ENCODE measurements at regions not wholly inside any gene's neighbourhood (a gene's known extent, or its start where the extent isn't known, plus 50 kb on each side); places are given as distances from the start of the nearest gene placed in this dataset.

DNA sequence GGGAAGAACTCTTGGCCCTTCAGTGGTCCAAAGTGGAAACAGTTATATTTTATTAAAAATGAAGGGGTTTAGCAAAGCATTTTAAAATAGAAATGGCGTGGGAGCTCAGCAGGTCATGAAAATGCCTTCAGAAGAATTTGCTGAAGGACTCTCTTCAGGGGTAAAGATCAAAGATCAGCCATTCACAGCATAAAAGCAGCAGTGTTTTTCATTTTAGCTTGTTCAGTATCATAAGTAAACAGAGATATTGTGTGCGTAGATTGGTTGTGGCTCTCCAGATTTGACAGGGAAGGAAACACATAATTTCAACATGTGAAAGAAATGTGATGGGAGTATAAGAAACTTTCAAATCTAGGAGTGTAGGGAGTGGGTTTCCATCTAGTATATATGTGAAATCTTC lies 519.2 kb upstream of the MAP3K7 start:
- Histone ChIP-seq H3K79me2 (ENCODE audit: low read length) (no peaks in the 10 kb centered on the region), H3K9me3 (replicated peaks; ENCODE audit: insufficient read depth, low read length) (no peaks in the 10 kb centered on the region), H3F3A (ENCODE audit: insufficient read depth, low read length) (no peaks in the 10 kb centered on the region), H3K9me2 (replicated peaks; ENCODE audit: insufficient read depth, low read length) (no peaks in the 10 kb centered on the region), H3K27me3 (replicated peaks; ENCODE audit: insufficient read depth, low read length) (no peaks in the 10 kb centered on the region), H3K9ac (ENCODE audit: low read length) (no peak overlapping the region), H3K4me2 (ENCODE audit: low read depth, low read length) (no peak overlapping the region), H3K36me3 (replicated peaks; ENCODE audit: insufficient read depth, low read length) (no peaks in the 10 kb centered on the region), H4K20me1 (ENCODE audit: insufficient read depth, low read length) (no peaks in the 10 kb centered on the region), H2AFZ (ENCODE audit: low read length) (no peak overlapping the region), H3K27ac (ENCODE audit: low read length) (no peak overlapping the region), H3K4me1 (ENCODE audit: low read length) (no peaks in the 10 kb centered on the region), H3K4me3 (ENCODE audit: low read length) (no peak overlapping the region)
- no peak for TF ChIP-seq EZH2phosphoT487 (IDR thresholded peaks at IDR 0.05; ENCODE audit: low read length)
- TF ChIP-seq, protein P1, sequence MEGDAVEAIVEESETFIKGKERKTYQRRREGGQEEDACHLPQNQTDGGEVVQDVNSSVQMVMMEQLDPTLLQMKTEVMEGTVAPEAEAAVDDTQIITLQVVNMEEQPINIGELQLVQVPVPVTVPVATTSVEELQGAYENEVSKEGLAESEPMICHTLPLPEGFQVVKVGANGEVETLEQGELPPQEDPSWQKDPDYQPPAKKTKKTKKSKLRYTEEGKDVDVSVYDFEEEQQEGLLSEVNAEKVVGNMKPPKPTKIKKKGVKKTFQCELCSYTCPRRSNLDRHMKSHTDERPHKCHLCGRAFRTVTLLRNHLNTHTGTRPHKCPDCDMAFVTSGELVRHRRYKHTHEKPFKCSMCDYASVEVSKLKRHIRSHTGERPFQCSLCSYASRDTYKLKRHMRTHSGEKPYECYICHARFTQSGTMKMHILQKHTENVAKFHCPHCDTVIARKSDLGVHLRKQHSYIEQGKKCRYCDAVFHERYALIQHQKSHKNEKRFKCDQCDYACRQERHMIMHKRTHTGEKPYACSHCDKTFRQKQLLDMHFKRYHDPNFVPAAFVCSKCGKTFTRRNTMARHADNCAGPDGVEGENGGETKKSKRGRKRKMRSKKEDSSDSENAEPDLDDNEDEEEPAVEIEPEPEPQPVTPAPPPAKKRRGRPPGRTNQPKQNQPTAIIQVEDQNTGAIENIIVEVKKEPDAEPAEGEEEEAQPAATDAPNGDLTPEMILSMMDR (IDR thresholded peaks at IDR 0.05; ENCODE audit: low read length): no peak
- no peak for TF ChIP-seq EZH2 (optimal IDR thresholded peaks at IDR 0.05; ENCODE audit: low read depth, low read length)
- no peak for DNase-seq

DNA sequence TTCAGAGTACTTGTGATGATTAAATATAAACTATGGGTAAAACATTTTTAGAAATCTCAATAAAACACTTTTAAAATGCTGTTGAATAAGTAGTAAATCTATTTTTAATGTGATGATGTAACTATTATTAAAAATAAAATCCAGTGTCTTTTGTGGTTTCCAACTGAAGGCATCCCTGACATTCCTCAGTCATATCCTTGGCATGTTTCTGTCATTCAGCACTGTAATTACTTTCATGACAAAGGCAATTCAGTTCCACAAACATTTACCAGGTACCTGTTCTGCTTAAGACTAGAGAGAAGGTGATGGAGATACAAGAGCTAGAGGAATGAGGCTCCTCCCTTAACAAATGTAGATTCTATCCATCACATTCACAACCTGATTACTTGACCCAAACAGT lies 518.7 kb upstream of the MAP3K7 start:
- no peak overlapping the region for H2AFZ ChIP-seq (ENCODE audit: low read length)
- H3K4me2 ChIP-seq (ENCODE audit: low read depth, low read length): no peak overlapping the region
- no peaks in the 10 kb centered on the region for H4K20me1 ChIP-seq (ENCODE audit: insufficient read depth, low read length)
- no peaks in the 10 kb centered on the region for H3K79me2 ChIP-seq (ENCODE audit: low read length)
- no peak overlapping the region for H3K4me3 ChIP-seq (ENCODE audit: low read length)
- no peaks in the 10 kb centered on the region for H3K36me3 ChIP-seq (replicated peaks; ENCODE audit: insufficient read depth, low read length)
- H3F3A ChIP-seq (ENCODE audit: insufficient read depth, low read length): no peaks in the 10 kb centered on the region
- H3K9ac ChIP-seq (ENCODE audit: low read length): no peak overlapping the region
- H3K9me3 ChIP-seq (replicated peaks; ENCODE audit: insufficient read depth, low read length): no peaks in the 10 kb centered on the region
- TF ChIP-seq EZH2phosphoT487 (IDR thresholded peaks at IDR 0.05; ENCODE audit: low read length) (no peak), EZH2 (optimal IDR thresholded peaks at IDR 0.05; ENCODE audit: low read depth, low read length) (no peak)
- TF ChIP-seq, protein P1 (IDR thresholded peaks at IDR 0.05; ENCODE audit: low read length): no peak
- no peaks in the 10 kb centered on the region for H3K27me3 ChIP-seq (replicated peaks; ENCODE audit: insufficient read depth, low read length)
- H3K27ac ChIP-seq (ENCODE audit: low read length): no peak overlapping the region
- no peak for DNase-seq
- no peaks in the 10 kb centered on the region for H3K9me2 ChIP-seq (replicated peaks; ENCODE audit: insufficient read depth, low read length)
- no peaks in the 10 kb centered on the region for H3K4me1 ChIP-seq (ENCODE audit: low read length)

DNA sequence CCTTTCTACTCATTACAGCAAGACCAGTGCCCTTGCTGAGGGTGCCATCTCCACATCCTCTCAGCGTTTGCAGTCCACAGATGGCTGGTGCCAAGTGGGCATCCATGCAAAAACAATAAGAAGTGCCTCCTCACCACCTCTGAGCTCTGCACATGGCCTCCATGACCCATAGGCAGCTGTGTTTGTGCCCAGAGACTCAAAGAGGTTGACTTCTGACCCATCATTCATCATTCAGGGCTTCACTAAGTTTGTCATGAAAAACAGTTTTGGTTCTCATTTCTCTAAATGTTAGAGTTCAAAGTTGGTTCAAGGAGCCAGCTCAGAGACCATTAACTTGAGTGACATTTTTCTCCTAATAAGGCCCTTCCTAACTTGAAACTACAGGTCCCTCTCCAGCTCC lies 512.6 kb upstream of the MAP3K7 start:
- Histone ChIP-seq H3K9me3 (replicated peaks; ENCODE audit: insufficient read depth, low read length) (no peaks in the 10 kb centered on the region), H3K9ac (ENCODE audit: low read length) (no peak overlapping the region), H3K4me1 (ENCODE audit: low read length) (no peaks in the 10 kb centered on the region), H3K9me2 (replicated peaks; ENCODE audit: insufficient read depth, low read length) (no peaks in the 10 kb centered on the region), H3K4me3 (ENCODE audit: low read length) (no peak overlapping the region), H4K20me1 (ENCODE audit: insufficient read depth, low read length) (no peaks in the 10 kb centered on the region), H3K27ac (ENCODE audit: low read length) (no peak overlapping the region), H2AFZ (ENCODE audit: low read length) (no peak overlapping the region), H3K36me3 (replicated peaks; ENCODE audit: insufficient read depth, low read length) (no peaks in the 10 kb centered on the region), H3K79me2 (ENCODE audit: low read length) (no peaks in the 10 kb centered on the region), H3K27me3 (replicated peaks; ENCODE audit: insufficient read depth, low read length) (no peaks in the 10 kb centered on the region), H3F3A (ENCODE audit: insufficient read depth, low read length) (no peaks in the 10 kb centered on the region), H3K4me2 (ENCODE audit: low read depth, low read length) (no peak overlapping the region)
- TF ChIP-seq EZH2phosphoT487 (IDR thresholded peaks at IDR 0.05; ENCODE audit: low read length) (no peak), EZH2 (optimal IDR thresholded peaks at IDR 0.05; ENCODE audit: low read depth, low read length) (no peak)
- TF ChIP-seq, protein P1 (IDR thresholded peaks at IDR 0.05; ENCODE audit: low read length): no peak
- no peak for DNase-seq

Measured in MM.1S (cell line).